MM.1S (cell line): ENCODE measurements at regions not wholly inside any gene's neighbourhood (a gene's known extent, or its start where the extent isn't known, plus 50 kb on each side); places are given as distances from the start of the nearest gene placed in this dataset.

ENCODE experiments used
- CTCF ChIP-seq: fragments of 300-600 bp; sonication (generic); IDR thresholded peaks from 2 replicates; pipeline ENCODE4 v1.5.1; 2016; ENCODE audit warnings: antibody characterized with exemption, low read length, mixed read lengths
- EZH2phosphoT487 ChIP-seq: fragments of 300-600 bp; sonication (generic); IDR thresholded peaks from 2 replicates; pipeline ENCODE4 v1.6.1; 2018; ENCODE audit warnings: antibody characterized with exemption, low read length

GRCh38 chr1:58931756-58932155, 147.9 kb upstream of the JUN start:
- no peak for TF ChIP-seq CTCF
- no peak for TF ChIP-seq EZH2phosphoT487
